Central memory CD4-positive, alpha-beta T cell (primary cell): ENCODE measurements at regions not wholly inside any gene's neighbourhood (a gene's known extent, or its start where the extent isn't known, plus 50 kb on each side); places are given as distances from the start of the nearest gene placed in this dataset.
"Not testable (repeated sequence)": the region's sequence is repeated elsewhere in the genome, so short reads cannot be mapped to it uniquely, and the experiment has no call there.

Experiments
- DNase-seq: peaks from one replicate; pipeline ENCODE4 v3.0.0; 2022

- DNase-seq, result not testable (repeated sequence)
Observed at GRCh38 chr7:113592924-113593323, 325.9 kb downstream of the PPP1R3A start.

- no peak for DNase-seq
Observed at GRCh38 chr7:113582471-113582870, 336.3 kb downstream of the PPP1R3A start.

- not testable (repeated sequence) for DNase-seq
Observed at GRCh38 chr7:113563257-113563656, 355.6 kb downstream of the PPP1R3A start.

GRCh38 chr7:113562801-113563200 lies 356.0 kb downstream of the PPP1R3A start:
- no peak for DNase-seq

GRCh38 chr7:113562242-113562641 lies 356.6 kb downstream of the PPP1R3A start:
- no peak for DNase-seq

GRCh38 chr7:113561446-113561845 lies 357.4 kb downstream of the PPP1R3A start:
- DNase-seq, result no peak

- no peak for DNase-seq
Observed at GRCh38 chr7:113550966-113551365, 367.8 kb downstream of the PPP1R3A start.

GRCh38 chr7:113548561-113548960 lies 370.2 kb downstream of the PPP1R3A start:
- DNase-seq, result no peak

GRCh38 chr7:113548137-113548536 lies 370.7 kb downstream of the PPP1R3A start:
- DNase-seq, result no peak

GRCh38 chr7:113521468-113521867 lies 397.3 kb downstream of the PPP1R3A start:
- DNase-seq, result no peak

GRCh38 chr7:113519472-113519871 lies 399.3 kb downstream of the PPP1R3A start:
- no peak for DNase-seq

GRCh38 chr7:113504691-113505090 lies 386.3 kb upstream of the SMIM30 start:
- DNase-seq, result no peak

GRCh38 chr7:113504142-113504541 lies 385.8 kb upstream of the SMIM30 start:
- no peak for DNase-seq

GRCh38 chr7:113496586-113496985 lies 378.2 kb upstream of the SMIM30 start:
- DNase-seq, result not testable (repeated sequence)

- not testable (repeated sequence) for DNase-seq
Observed at GRCh38 chr7:113494797-113495566, 376.6 kb upstream of the SMIM30 start.

- no peak for DNase-seq
Observed at GRCh38 chr7:113491305-113491704, 373.0 kb upstream of the SMIM30 start.

- DNase-seq, result no peak
Observed at GRCh38 chr7:113487925-113488731, 369.8 kb upstream of the SMIM30 start.

GRCh38 chr7:113486548-113486947 lies 368.2 kb upstream of the SMIM30 start:
- no peak for DNase-seq

GRCh38 chr7:113483657-113484056 lies 365.3 kb upstream of the SMIM30 start:
- DNase-seq, result no peak

- DNase-seq, result no peak
Observed at GRCh38 chr7:113480537-113480936, 362.2 kb upstream of the SMIM30 start.

GRCh38 chr7:113464096-113464855 lies 345.9 kb upstream of the SMIM30 start:
- DNase-seq, result no peak

GRCh38 chr7:113460067-113460466 lies 341.7 kb upstream of the SMIM30 start:
- DNase-seq, result no peak

- DNase-seq, result no peak
Observed at GRCh38 chr7:113456533-113456932, 338.2 kb upstream of the SMIM30 start.
